GM23338 (cell line): ENCODE measurements at regions not wholly inside any gene's neighbourhood (a gene's known extent, or its start where the extent isn't known, plus 50 kb on each side); places are given as distances from the start of the nearest gene placed in this dataset.

ENCODE experiments used
- ATAC-seq: fragments of 200-7000 bp; cut with Tn5 transposase; 3 replicates; pipeline ENCODE4 v1.9.1; 2020
- DNase-seq: peaks from one replicate; pipeline ENCODE4 v3.0.0-alpha.2; 2015; ENCODE audit warnings: low spot score
- H2AFZ ChIP-seq: fragments of 200-600 bp; sonication (generic); 2 replicates; pipeline ENCODE4 v1.8.0; 2016; ENCODE audit warnings: antibody characterized with exemption, mild to moderate bottlenecking, moderate library complexity
- H3F3A ChIP-seq: fragments of 200-600 bp; sonication (generic); replicated peaks from 2 replicates; pipeline ENCODE4 v1.8.0; 2017; ENCODE audit warnings: antibody characterized with exemption, mixed run types, low read depth
- H3K27ac ChIP-seq: fragments of 200-600 bp; sonication (generic); 2 replicates; pipeline ENCODE4 v1.6.1; 2016; ENCODE audit warnings: low read depth
- H3K27me3 ChIP-seq: fragments of 200-600 bp; sonication (generic); 2 replicates; pipeline ENCODE4 v1.8.0; 2016; ENCODE audit warnings: mild to moderate bottlenecking, mixed run types, moderate library complexity; ENCODE audit not compliant: insufficient read depth
- H3K36me3 ChIP-seq: fragments of 200-600 bp; sonication (generic); 2 replicates; pipeline ENCODE4 v1.8.0; 2016; ENCODE audit warnings: mild to moderate bottlenecking; ENCODE audit not compliant: insufficient read depth
- H3K4me1 ChIP-seq: fragments of 200-600 bp; sonication (generic); 2 replicates; pipeline ENCODE4 v1.8.0; 2016; ENCODE audit warnings: mild to moderate bottlenecking, moderate library complexity; ENCODE audit not compliant: insufficient read depth
- H3K4me2 ChIP-seq: fragments of 200-600 bp; sonication (generic); 2 replicates; pipeline ENCODE4 v1.7.1; 2017; ENCODE audit warnings: mixed run types
- H3K4me3 ChIP-seq: fragments of 200-600 bp; sonication (generic); 2 replicates; pipeline ENCODE4 v1.6.1; 2016; ENCODE audit warnings: mixed run types
- H3K79me2 ChIP-seq: fragments of 200-600 bp; sonication (generic); replicated peaks from 2 replicates; pipeline ENCODE4 v1.8.0; 2017; ENCODE audit warnings: mild to moderate bottlenecking; ENCODE audit not compliant: insufficient read depth
- H3K9me2 ChIP-seq: fragments of 200-600 bp; sonication (generic); 2 replicates; pipeline ENCODE4 v1.8.0; 2017; ENCODE audit not compliant: insufficient read depth
- H4K20me1 ChIP-seq: fragments of 200-600 bp; sonication (generic); replicated peaks from 2 replicates; pipeline ENCODE4 v1.8.0; 2017; ENCODE audit warnings: mild to moderate bottlenecking; ENCODE audit not compliant: insufficient read depth
- H3K27ac Mint-ChIP-seq: 2 replicates; pipeline ENCODE4 v1.8.0; 2020; ENCODE audit warnings: inconsistent platforms, mild to moderate bottlenecking, moderate library complexity, mixed read lengths
- H3K27me3 Mint-ChIP-seq: 3 replicates; pipeline ENCODE4 v1.8.0; 2022; ENCODE audit warnings: low read depth, mild to moderate bottlenecking, moderate library complexity, mixed read lengths, inconsistent platforms; ENCODE audit not compliant: insufficient read depth, poor library complexity
- H3K36me3 Mint-ChIP-seq: 3 replicates; pipeline ENCODE4 v1.8.0; 2021; ENCODE audit warnings: low read depth, mild to moderate bottlenecking, inconsistent platforms, moderate library complexity, mixed read lengths
- H3K4me1 Mint-ChIP-seq: 3 replicates; pipeline ENCODE4 v1.8.0; 2020; ENCODE audit warnings: mild to moderate bottlenecking, inconsistent platforms, mixed read lengths
- H3K4me3 Mint-ChIP-seq: 3 replicates; pipeline ENCODE4 v1.8.0; 2021; ENCODE audit warnings: moderate library complexity, mild to moderate bottlenecking, inconsistent platforms, mixed read lengths
- H3K9me3 Mint-ChIP-seq: 3 replicates; pipeline ENCODE4 v1.8.0; 2020; ENCODE audit warnings: moderate library complexity, mild to moderate bottlenecking, inconsistent platforms, mixed read lengths
- CTCF ChIP-seq, 2 experiments: fragments of 200-600 bp in 1 of 2; sonication (generic) in 1 of 2; conservative IDR thresholded peaks; 2 replicates each; pipeline versions ENCODE4 v1.5.1 to v1.6.1; 2016 to 2017; ENCODE audit warnings: antibody characterized with exemption in 2 of 2, low read depth in 2 of 2, mild to moderate bottlenecking in 2 of 2, moderate library complexity in 1 of 2
- ETS1 ChIP-seq: IDR thresholded peaks from 2 replicates; pipeline ENCODE4 v1.6.1; 2016; ENCODE audit warnings: antibody characterized with exemption
- EZH2 ChIP-seq: fragments of 200-600 bp; sonication (generic); IDR thresholded peaks from one replicate; pipeline ENCODE4 v1.8.0; 2017; ENCODE audit warnings: antibody characterized with exemption, mild to moderate bottlenecking, low read depth; ENCODE audit not compliant: unreplicated experiment
- NANOG ChIP-seq: IDR thresholded peaks from 2 replicates; pipeline ENCODE4 v1.6.1; 2016; ENCODE audit warnings: antibody characterized with exemption, borderline replicate concordance
- STAT1 ChIP-seq: IDR thresholded peaks from one replicate; pipeline ENCODE4 v1.6.1; 2016; ENCODE audit warnings: antibody characterized with exemption; ENCODE audit not compliant: unreplicated experiment
- ZNF114 ChIP-seq: fragments of 250-450 bp; sonication (Bioruptor Pico); IDR thresholded peaks from 2 replicates; pipeline ENCODE4 v1.5.0; 2020; ENCODE audit warnings: mild to moderate bottlenecking, moderate library complexity
- ZNF331 ChIP-seq: fragments of 250-450 bp; sonication (Bioruptor Pico); IDR thresholded peaks from 2 replicates; pipeline ENCODE4 v1.5.0; 2020; ENCODE audit warnings: low read depth, mild to moderate bottlenecking, moderate library complexity

DNA sequence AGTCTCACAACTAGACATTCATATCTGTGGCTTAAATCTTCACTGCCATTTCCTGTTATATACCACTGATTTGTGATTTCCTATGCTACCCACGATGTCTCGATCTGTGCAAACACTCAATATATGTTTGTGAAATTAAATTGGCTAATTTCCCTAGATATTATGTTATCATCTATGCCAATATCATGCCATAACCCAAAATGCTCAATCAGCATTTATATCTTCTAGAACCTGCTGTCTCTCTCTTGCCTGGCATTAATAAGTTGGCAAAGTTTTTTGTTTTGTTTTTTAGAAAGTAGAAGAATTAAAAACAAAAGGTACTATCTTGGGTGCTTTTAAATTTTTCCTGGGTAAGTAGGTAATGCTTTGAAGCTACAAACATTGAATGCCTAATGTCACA lies 358.5 kb upstream of the DAB1 start:
- DNase-seq (no peak), ATAC-seq (no peak)
- Histone ChIP-seq H3K4me3 (no peak overlapping the region), H3K4me1 (0 out of 2 replicates have a peak, but pooled peaks cover 5% of the 10 kb centered on the region), H3K36me3 (no peaks in the 10 kb centered on the region), H3F3A (no peaks in the 10 kb centered on the region), H3K27ac (no peak overlapping the region), H2AFZ (no peak overlapping the region), H3K9me2 (peaks cover 13% of the 10 kb centered on the region; the same call in 1 of the 2 replicates), H3K4me2 (no peak overlapping the region), H4K20me1 (no peaks in the 10 kb centered on the region), H3K27me3 (no peaks in the 10 kb centered on the region), H3K79me2 (no peaks in the 10 kb centered on the region)
- TF ChIP-seq CTCF (conservative IDR thresholded peaks at IDR 0.05; ENCODE audit: low read depth in 2 of 2) (no peak), ZNF331 (no peak), NANOG (no peak), ETS1 (no peak)
- Mint-ChIP-seq H3K9me3 (no peaks in the 10 kb centered on the region), H3K27ac (no peak overlapping the region), H3K27me3 (no peaks in the 10 kb centered on the region), H3K4me3 (no peak overlapping the region), H3K36me3 (no peaks in the 10 kb centered on the region), H3K4me1 (peaks cover 6% of the 10 kb centered on the region; the same call in 2 of the 3 replicates)

- ATAC-seq = no peak
- Histone ChIP-seq H3K79me2 (no peaks in the 10 kb centered on the region), H3K4me2 (no peak overlapping the region), H3F3A (no peaks in the 10 kb centered on the region), H3K4me3 (no peak overlapping the region), H3K4me1 (0 out of 2 replicates have a peak, but pooled peaks cover 4% of the 10 kb centered on the region), H3K36me3 (no peaks in the 10 kb centered on the region), H3K27ac (no peak overlapping the region), H3K27me3 (no peaks in the 10 kb centered on the region), H3K9me2 (no peaks in the 10 kb centered on the region), H4K20me1 (no peaks in the 10 kb centered on the region), H2AFZ (no peak overlapping the region)
- H3K4me1 Mint-ChIP-seq = peaks cover 10% of the 10 kb centered on the region; the same call in 2 of the 3 replicates
- no peak for DNase-seq
- no peak overlapping the region for H3K4me3 Mint-ChIP-seq
- H3K27ac Mint-ChIP-seq = no peak overlapping the region
- H3K27me3 Mint-ChIP-seq = no peaks in the 10 kb centered on the region
- no peaks in the 10 kb centered on the region for H3K36me3 Mint-ChIP-seq
- no peaks in the 10 kb centered on the region for H3K9me3 Mint-ChIP-seq
- TF ChIP-seq ZNF331 (no peak), ZNF114 (CRISPR knock-in tag) (no peak), EZH2 (no peak), STAT1 (no peak), ETS1 (no peak)
These were observed 348.8 kb upstream of the DAB1 start for GRCh38 chr1:57772580-57773195.
